ENCODE measurements at regions not wholly inside any gene's neighbourhood (a gene's known extent, or its start where the extent isn't known, plus 50 kb on each side); places are given as distances from the start of the nearest gene placed in this dataset.

GRCh38 chr9:31321256-31321655 lies 1063.2 kb upstream of the ACO1 start:
- Histone ChIP-seq H3K27me3 (ENCODE audit: insufficient read depth, low read length, poor library complexity, severe bottlenecking) (no peaks in the 10 kb centered on the region), H3K79me2 (ENCODE audit: insufficient read depth, low read length) (no peaks in the 10 kb centered on the region), H4K20me1 (ENCODE audit: insufficient read depth, low read length, poor library complexity, severe bottlenecking) (no peaks in the 10 kb centered on the region), H3K9me3 (ENCODE audit: insufficient read depth, low read depth, low read length) (no peaks in the 10 kb centered on the region; the same call in 1 of the 2 replicates), H3K9ac (ENCODE audit: low read depth, low read length, poor library complexity, severe bottlenecking) (no peak overlapping the region), H3K4me1 (ENCODE audit: insufficient read depth, low read length, poor library complexity, severe bottlenecking) (no peaks in the 10 kb centered on the region), H3K4me2 (ENCODE audit: low read depth, low read length, poor library complexity, severe bottlenecking) (no peak overlapping the region), H3K4me3 (ENCODE audit: low read length, poor library complexity, severe bottlenecking) (no peak overlapping the region), H2AFZ (ENCODE audit: low read length) (no peak overlapping the region), H3K9me2 (replicated peaks; ENCODE audit: low read depth, low read length) (no peaks in the 10 kb centered on the region), H3F3A (ENCODE audit: low read depth) (no peaks in the 10 kb centered on the region), H3K36me3 (ENCODE audit: insufficient read depth, low read length) (no peaks in the 10 kb centered on the region)
- TF ChIP-seq CTCF (conservative IDR thresholded peaks at IDR 0.05; ENCODE audit: low read length) (no peak), EZH2phosphoT487 (IDR thresholded peaks at IDR 0.05; ENCODE audit: borderline replicate concordance) (no peak)

DNA sequence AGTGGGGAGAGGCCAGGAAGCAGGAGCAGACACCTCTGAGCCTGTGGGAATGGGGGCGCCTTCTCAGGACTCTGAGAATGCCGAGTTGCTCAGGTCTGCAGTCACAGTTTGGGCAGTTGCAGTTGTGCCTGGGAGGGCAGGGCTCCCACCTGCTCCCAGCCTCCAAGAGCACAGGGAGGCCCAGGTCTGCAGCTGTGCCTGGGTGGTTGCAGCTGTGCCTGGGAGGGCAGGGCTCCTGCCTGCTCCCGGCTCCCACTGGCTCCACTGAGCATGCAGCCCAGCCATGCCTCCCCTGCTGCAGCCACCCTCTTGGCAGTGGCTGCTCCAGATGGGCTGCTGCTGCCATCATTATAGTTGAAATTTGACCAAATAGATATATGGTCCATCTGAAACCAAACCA lies 1062.8 kb upstream of the ACO1 start:
- Histone ChIP-seq H3K79me2 (ENCODE audit: insufficient read depth, low read length) (no peaks in the 10 kb centered on the region), H3K9me3 (ENCODE audit: insufficient read depth, low read depth, low read length) (no peaks in the 10 kb centered on the region; the same call in 1 of the 2 replicates), H3K9me2 (replicated peaks; ENCODE audit: low read depth, low read length) (no peaks in the 10 kb centered on the region), H4K20me1 (ENCODE audit: insufficient read depth, low read length, poor library complexity, severe bottlenecking) (no peaks in the 10 kb centered on the region), H3K4me2 (ENCODE audit: low read depth, low read length, poor library complexity, severe bottlenecking) (no peak overlapping the region), H3K27me3 (ENCODE audit: insufficient read depth, low read length, poor library complexity, severe bottlenecking) (no peaks in the 10 kb centered on the region), H2AFZ (ENCODE audit: low read length) (no peak overlapping the region), H3F3A (ENCODE audit: low read depth) (no peaks in the 10 kb centered on the region), H3K9ac (ENCODE audit: low read depth, low read length, poor library complexity, severe bottlenecking) (no peak overlapping the region), H3K4me1 (ENCODE audit: insufficient read depth, low read length, poor library complexity, severe bottlenecking) (no peaks in the 10 kb centered on the region), H3K36me3 (ENCODE audit: insufficient read depth, low read length) (no peaks in the 10 kb centered on the region), H3K4me3 (ENCODE audit: low read length, poor library complexity, severe bottlenecking) (no peak overlapping the region)
- TF ChIP-seq EZH2phosphoT487 (IDR thresholded peaks at IDR 0.05; ENCODE audit: borderline replicate concordance) (no peak), CTCF (conservative IDR thresholded peaks at IDR 0.05; ENCODE audit: low read length) (no peak)

DNA sequence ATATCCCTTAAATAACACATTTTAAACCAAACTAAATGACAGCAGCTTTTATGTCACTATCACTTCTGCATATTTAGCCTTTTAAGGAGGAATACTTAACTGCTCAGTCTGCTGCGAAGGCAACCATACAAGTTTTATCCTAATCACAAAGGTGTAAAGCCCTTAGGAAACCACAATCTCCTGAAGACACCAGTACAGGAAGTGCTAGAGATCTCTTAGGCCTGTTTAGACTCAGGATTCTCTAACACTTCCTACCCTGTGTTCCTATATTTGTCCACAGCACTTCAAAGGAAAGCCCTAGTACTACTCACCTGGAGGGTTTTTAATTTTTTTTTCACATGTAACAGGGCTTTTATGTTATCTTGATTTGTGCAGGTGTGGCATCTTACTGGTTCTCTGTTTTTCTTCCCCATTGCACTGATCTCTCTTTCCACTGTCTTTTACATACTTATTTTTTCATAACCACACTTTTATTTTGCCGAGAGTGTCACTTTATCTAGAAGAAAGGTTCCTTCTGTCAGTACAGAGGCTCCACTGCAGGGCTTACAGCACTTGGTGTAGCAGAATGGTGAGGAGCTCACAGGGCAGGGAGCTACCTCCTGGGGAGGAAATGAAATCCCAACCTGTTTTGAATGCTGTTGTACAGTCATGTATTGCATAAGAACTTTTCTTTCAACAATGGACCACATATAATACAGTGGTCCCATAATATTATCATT lies 1060.6 kb upstream of the ACO1 start:
- no peaks in the 10 kb centered on the region for H3K9me2 ChIP-seq (replicated peaks; ENCODE audit: low read depth, low read length)

More for the DNA sequence above, 1060.6 kb upstream of the ACO1 start:
- Histone ChIP-seq H2AFZ (ENCODE audit: low read length) (no peak overlapping the region), H4K20me1 (ENCODE audit: insufficient read depth, low read length, poor library complexity, severe bottlenecking) (no peaks in the 10 kb centered on the region), H3K9ac (ENCODE audit: low read depth, low read length, poor library complexity, severe bottlenecking) (no peak overlapping the region), H3K4me2 (ENCODE audit: low read depth, low read length, poor library complexity, severe bottlenecking) (no peak overlapping the region), H3K36me3 (ENCODE audit: insufficient read depth, low read length) (no peaks in the 10 kb centered on the region), H3K27me3 (ENCODE audit: insufficient read depth, low read length, poor library complexity, severe bottlenecking) (no peaks in the 10 kb centered on the region), H3K4me3 (ENCODE audit: low read length, poor library complexity, severe bottlenecking) (no peak overlapping the region), H3K9me3 (ENCODE audit: insufficient read depth, low read depth, low read length) (no peaks in the 10 kb centered on the region; the same call in 1 of the 2 replicates), H3F3A (ENCODE audit: low read depth) (no peaks in the 10 kb centered on the region), H3K4me1 (ENCODE audit: insufficient read depth, low read length, poor library complexity, severe bottlenecking) (no peaks in the 10 kb centered on the region), H3K79me2 (ENCODE audit: insufficient read depth, low read length) (no peaks in the 10 kb centered on the region)
- TF ChIP-seq EZH2phosphoT487 (IDR thresholded peaks at IDR 0.05; ENCODE audit: borderline replicate concordance) (no peak), CTCF (conservative IDR thresholded peaks at IDR 0.05; ENCODE audit: low read length) (no peak)

Data from Loucy (cell line).